ENCODE measurements at regions not wholly inside any gene's neighbourhood (a gene's known extent, or its start where the extent isn't known, plus 50 kb on each side); places are given as distances from the start of the nearest gene placed in this dataset.
A peak's percentile ranks its signal among the peaks of the same experiment; 100 is the strongest.

DNA sequence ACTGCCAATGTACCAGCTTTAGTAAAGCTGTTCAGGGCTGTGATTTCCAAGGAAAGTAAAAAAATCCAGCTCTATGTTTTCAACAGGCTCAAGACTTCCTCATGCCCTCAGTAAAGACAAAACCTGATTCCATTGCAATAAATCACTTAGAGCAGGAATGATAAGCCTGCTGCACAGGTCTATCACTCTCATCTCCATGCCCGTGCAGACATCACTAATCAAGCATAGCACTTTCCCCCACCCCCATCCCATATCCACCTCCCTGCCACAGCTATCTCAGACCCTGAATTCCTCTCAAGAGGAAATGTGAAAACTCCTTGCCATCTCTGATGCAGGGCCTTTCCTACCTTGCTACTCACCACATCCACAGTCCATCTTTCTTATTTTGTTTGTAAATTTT lies 554.9 kb downstream of the MAFB start:
- no peaks in the 10 kb centered on the region for H3K4me1 ChIP-seq (ENCODE audit: control insufficient read depth in 2 of 3, insufficient read depth in 2 of 3, low read depth in 1 of 3, low read length in 3 of 3)
- no peak overlapping the region for H3K4me3 ChIP-seq (ENCODE audit: low read length in 3 of 3)
- no peaks in the 10 kb centered on the region for H3K36me3 ChIP-seq (ENCODE audit: control insufficient read depth in 2 of 3, insufficient read depth in 3 of 3, low read length in 3 of 3)
- H3K27ac ChIP-seq (ENCODE audit: low read depth in 2 of 2, low read length in 2 of 2), result no peak overlapping the region
- H3K27me3 ChIP-seq (ENCODE audit: control insufficient read depth, insufficient read depth, low read length), result no peaks in the 10 kb centered on the region
- intact Hi-C loops (cut with DNase I), result no loop called here
- FAIRE-seq (no peak), DNase-seq (peak in 1 of 5 donors; percentile 10)
- TF ChIP-seq, protein P1, sequence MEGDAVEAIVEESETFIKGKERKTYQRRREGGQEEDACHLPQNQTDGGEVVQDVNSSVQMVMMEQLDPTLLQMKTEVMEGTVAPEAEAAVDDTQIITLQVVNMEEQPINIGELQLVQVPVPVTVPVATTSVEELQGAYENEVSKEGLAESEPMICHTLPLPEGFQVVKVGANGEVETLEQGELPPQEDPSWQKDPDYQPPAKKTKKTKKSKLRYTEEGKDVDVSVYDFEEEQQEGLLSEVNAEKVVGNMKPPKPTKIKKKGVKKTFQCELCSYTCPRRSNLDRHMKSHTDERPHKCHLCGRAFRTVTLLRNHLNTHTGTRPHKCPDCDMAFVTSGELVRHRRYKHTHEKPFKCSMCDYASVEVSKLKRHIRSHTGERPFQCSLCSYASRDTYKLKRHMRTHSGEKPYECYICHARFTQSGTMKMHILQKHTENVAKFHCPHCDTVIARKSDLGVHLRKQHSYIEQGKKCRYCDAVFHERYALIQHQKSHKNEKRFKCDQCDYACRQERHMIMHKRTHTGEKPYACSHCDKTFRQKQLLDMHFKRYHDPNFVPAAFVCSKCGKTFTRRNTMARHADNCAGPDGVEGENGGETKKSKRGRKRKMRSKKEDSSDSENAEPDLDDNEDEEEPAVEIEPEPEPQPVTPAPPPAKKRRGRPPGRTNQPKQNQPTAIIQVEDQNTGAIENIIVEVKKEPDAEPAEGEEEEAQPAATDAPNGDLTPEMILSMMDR (IDR thresholded peaks at IDR 0.05; ENCODE audit: borderline replicate concordance, extremely low read depth, insufficient read depth), result no peak
- no peak overlapping the region for H3K9ac ChIP-seq (ENCODE audit: low read length in 3 of 3)
- peaks cover 0 to 10% (median 0%) of the 10 kb centered on the region in 3 donors for H3K9me3 ChIP-seq (ENCODE audit: control insufficient read depth in 2 of 3, insufficient read depth in 1 of 3, low read length in 3 of 3)

DNA sequence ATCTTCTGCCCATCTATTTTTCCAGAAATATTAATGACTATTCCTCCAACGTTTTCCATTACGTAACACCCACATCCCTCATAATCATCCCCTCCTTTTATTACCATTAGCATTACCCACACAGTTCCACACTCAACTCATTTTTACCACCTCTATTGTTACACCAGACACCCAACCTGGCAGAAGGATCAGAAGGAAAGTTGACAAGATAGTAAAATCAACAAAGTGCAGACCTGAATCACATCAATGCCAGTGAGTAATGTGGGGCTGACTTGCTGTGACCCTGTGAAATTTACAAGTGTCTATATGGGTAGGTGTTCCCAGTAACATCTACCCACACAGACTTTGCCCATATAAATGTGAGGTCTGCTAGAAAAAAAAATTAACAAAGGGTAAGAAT lies 568.2 kb downstream of the MAFB start:
- H3K27me3 ChIP-seq (ENCODE audit: control insufficient read depth, insufficient read depth, low read length), result no peaks in the 10 kb centered on the region
- TF ChIP-seq, protein P1 (IDR thresholded peaks at IDR 0.05; ENCODE audit: borderline replicate concordance, extremely low read depth, insufficient read depth), result no peak
- H3K4me3 ChIP-seq (ENCODE audit: low read length in 3 of 3), result no peak overlapping the region
- H3K9ac ChIP-seq (ENCODE audit: low read length in 3 of 3), result no peak overlapping the region
- intact Hi-C loops (cut with DNase I), result no loop called here
- H3K9me3 ChIP-seq (ENCODE audit: control insufficient read depth in 2 of 3, insufficient read depth in 1 of 3, low read length in 3 of 3), result no peaks in the 10 kb centered on the region
- no peak for DNase-seq
- no peaks in the 10 kb centered on the region for H3K36me3 ChIP-seq (ENCODE audit: control insufficient read depth in 2 of 3, insufficient read depth in 3 of 3, low read length in 3 of 3)
- H3K27ac ChIP-seq (ENCODE audit: low read depth in 2 of 2, low read length in 2 of 2), result no peak overlapping the region
- no peak for FAIRE-seq
- no peaks in the 10 kb centered on the region for H3K4me1 ChIP-seq (ENCODE audit: control insufficient read depth in 2 of 3, insufficient read depth in 2 of 3, low read depth in 1 of 3, low read length in 3 of 3)

DNA sequence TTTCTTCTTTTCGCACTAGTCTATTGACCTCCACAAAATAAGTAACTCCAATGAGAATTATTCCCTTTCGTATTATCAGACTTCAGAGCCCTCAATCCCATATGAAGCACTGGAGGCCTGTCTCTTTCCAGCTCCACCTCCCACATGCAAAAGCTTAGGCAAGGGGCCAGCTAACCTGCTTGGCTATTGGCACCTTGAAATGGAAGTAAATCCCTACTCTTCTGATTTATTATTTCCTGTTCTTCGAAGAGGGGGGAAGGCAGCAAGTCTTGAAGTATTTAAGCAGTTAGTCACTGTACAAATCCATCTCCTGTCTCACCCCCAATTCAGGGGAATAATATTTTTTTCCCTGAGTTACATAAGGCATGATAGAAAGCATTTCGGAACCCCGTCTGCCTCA lies 577.8 kb downstream of the MAFB start:
- no peaks in the 10 kb centered on the region for H3K36me3 ChIP-seq (ENCODE audit: control insufficient read depth in 2 of 3, insufficient read depth in 3 of 3, low read length in 3 of 3)
- H3K27me3 ChIP-seq (ENCODE audit: control insufficient read depth, insufficient read depth, low read length), result no peaks in the 10 kb centered on the region
- H3K27ac ChIP-seq (ENCODE audit: low read depth in 2 of 2, low read length in 2 of 2), result no peak overlapping the region
- H3K9ac ChIP-seq (ENCODE audit: low read length in 3 of 3), result no peak overlapping the region
- intact Hi-C loops (cut with DNase I), result no loop called here
- TF ChIP-seq, protein P1 (IDR thresholded peaks at IDR 0.05; ENCODE audit: borderline replicate concordance, extremely low read depth, insufficient read depth), result no peak
- H3K4me3 ChIP-seq (ENCODE audit: low read length in 3 of 3), result no peak overlapping the region
- no peak for FAIRE-seq
- no peak for DNase-seq
- no peaks in the 10 kb centered on the region for H3K9me3 ChIP-seq (ENCODE audit: control insufficient read depth in 2 of 3, insufficient read depth in 1 of 3, low read length in 3 of 3)
- no peaks in the 10 kb centered on the region for H3K4me1 ChIP-seq (ENCODE audit: control insufficient read depth in 2 of 3, insufficient read depth in 2 of 3, low read depth in 1 of 3, low read length in 3 of 3)

DNA sequence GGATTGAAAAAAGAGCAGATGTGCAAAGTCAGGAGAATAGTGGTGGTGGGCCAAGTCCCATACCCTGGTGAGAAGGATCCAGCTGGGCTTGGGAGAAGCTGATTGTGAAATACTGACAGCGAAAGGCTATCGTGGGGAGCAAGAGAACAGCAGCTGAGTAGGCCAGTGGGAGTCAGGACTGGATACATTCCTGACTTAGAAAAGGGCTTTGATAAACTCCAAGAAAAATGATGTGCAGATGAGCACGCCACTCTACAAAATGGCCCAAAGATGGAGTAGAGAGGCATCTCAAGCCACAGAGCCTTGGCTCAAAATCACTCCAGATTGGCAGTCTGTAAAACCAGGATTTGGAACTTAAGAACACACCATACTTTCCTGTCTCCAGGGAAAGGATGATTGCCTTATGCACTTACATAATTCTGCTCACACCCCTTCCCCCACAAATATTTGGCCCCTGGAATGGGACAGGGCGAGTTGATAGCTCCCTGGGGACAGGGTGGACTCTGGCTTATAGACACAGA lies 578.7 kb downstream of the MAFB start:
- Histone ChIP-seq H3K27ac (ENCODE audit: low read depth in 2 of 2, low read length in 2 of 2) (no peak overlapping the region), H3K9ac (ENCODE audit: low read length in 3 of 3) (no peak overlapping the region), H3K4me1 (ENCODE audit: control insufficient read depth in 2 of 3, insufficient read depth in 2 of 3, low read depth in 1 of 3, low read length in 3 of 3) (no peaks in the 10 kb centered on the region), H3K36me3 (ENCODE audit: control insufficient read depth in 2 of 3, insufficient read depth in 3 of 3, low read length in 3 of 3) (no peaks in the 10 kb centered on the region), H3K4me3 (ENCODE audit: low read length in 3 of 3) (no peak overlapping the region), H3K27me3 (ENCODE audit: control insufficient read depth, insufficient read depth, low read length) (no peaks in the 10 kb centered on the region), H3K9me3 (ENCODE audit: control insufficient read depth in 2 of 3, insufficient read depth in 1 of 3, low read length in 3 of 3) (no peaks in the 10 kb centered on the region)
- TF ChIP-seq, protein P1 (IDR thresholded peaks at IDR 0.05; ENCODE audit: borderline replicate concordance, extremely low read depth, insufficient read depth), result no peak
- intact Hi-C loops (cut with DNase I), result no loop called here
- no peak for FAIRE-seq
- no peak for DNase-seq

Data from kidney (tissue), 13 donors.